ENCODE measurements at regions not wholly inside any gene's neighbourhood (a gene's known extent, or its start where the extent isn't known, plus 50 kb on each side); places are given as distances from the start of the nearest gene placed in this dataset.

DNA sequence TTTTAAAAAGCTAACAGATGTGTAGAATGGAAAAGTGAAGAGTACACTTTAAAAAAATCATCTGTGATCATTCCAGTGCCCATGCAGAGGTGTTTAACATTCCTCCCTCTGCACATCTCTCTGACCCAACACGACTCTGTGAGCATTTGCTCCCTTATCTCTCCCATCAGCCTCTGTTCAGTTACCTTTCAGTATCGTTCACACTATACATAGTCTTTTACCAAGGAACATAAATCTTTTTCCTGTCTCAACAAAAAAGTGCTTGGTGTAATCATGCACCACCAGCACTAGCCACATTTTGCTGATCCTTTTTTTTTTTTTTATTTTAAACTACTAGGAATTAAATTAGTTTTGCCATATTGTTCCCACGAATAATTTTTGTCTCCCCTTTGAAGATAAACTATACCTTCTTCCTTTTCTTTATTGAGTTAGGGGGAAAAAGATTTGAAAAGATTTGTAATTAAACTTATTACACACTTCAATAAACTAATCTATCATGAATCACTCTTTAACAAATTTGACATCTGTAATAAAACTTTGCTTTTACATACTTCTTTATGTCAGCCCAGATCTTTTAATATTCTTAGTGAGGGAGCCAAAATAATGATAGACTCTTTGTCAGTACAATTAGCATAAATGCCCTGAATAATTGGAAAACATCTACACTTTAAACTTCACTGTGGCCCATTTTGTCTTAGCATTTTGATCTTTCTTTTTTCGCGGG, 489.8 kb upstream of the FANCL start:
- Histone ChIP-seq H3K9me3 (ENCODE audit: control insufficient read depth in 2 of 2, insufficient read depth in 1 of 2, low read depth in 1 of 2, low read length in 1 of 2) (no peaks in the 10 kb centered on the region), H3K27ac (ENCODE audit: low read depth in 2 of 2, low read length in 1 of 2) (no peak overlapping the region), H3K27me3 (ENCODE audit: control insufficient read depth in 1 of 2, insufficient read depth in 2 of 2, low read length in 2 of 2) (no peaks in the 10 kb centered on the region), H3K36me3 (ENCODE audit: control insufficient read depth in 2 of 2, insufficient read depth in 2 of 2, low read length in 1 of 2) (no peaks in the 10 kb centered on the region), H3K4me3 (ENCODE audit: low read depth in 1 of 2, low read length in 2 of 2) (no peak overlapping the region), H3K4me1 (ENCODE audit: control insufficient read depth in 2 of 2, insufficient read depth in 2 of 2, low read length in 1 of 2) (no peaks in the 10 kb centered on the region)
- WGBS, 2 donors: 43 to 48% methylated on average over 5 of the region's 5 CpGs

GRCh38 chr2:58727981-58728656, 487.0 kb upstream of the FANCL start:
- Histone ChIP-seq H3K36me3 (ENCODE audit: control insufficient read depth in 2 of 2, insufficient read depth in 2 of 2, low read length in 1 of 2) (no peaks in the 10 kb centered on the region), H3K4me1 (ENCODE audit: control insufficient read depth in 2 of 2, insufficient read depth in 2 of 2, low read length in 1 of 2) (no peaks in the 10 kb centered on the region), H3K27me3 (ENCODE audit: control insufficient read depth in 1 of 2, insufficient read depth in 2 of 2, low read length in 2 of 2) (no peaks in the 10 kb centered on the region), H3K4me3 (ENCODE audit: low read depth in 1 of 2, low read length in 2 of 2) (no peak overlapping the region), H3K9me3 (ENCODE audit: control insufficient read depth in 2 of 2, insufficient read depth in 1 of 2, low read depth in 1 of 2, low read length in 1 of 2) (no peaks in the 10 kb centered on the region), H3K27ac (ENCODE audit: low read depth in 2 of 2, low read length in 1 of 2) (no peak overlapping the region)
- 94 to 98% methylated on average over 2 of the region's 2 CpGs for WGBS, 2 donors

DNA sequence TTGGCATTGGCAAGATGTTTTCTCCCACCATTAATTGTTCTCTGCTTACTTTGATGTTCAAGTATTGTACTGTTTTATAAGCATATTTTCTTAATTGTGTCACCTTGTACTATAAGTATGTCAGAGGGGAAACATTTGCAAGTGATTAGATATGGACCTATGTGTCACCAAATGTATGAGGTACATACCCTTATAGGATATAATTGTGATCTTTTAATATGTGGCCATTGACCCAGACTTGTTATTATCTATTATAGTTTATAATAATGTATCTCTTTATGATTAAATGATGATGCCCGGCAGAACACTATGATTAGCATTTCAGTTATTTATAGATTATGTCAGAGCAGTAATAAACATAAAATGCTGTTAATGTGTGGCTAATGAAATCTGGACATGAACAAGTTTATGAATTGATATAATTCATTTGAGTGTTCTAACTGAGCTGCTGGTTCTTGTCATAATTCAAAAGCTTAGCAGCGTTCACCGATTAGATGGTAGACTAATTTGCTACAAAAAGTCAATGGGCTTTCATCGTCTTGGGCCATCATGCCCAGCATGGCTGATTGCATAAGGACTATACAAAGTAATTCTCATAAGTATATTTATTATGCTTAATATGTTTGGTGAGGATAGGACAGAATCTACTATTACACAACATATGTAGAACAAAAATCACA, 480.9 kb upstream of the FANCL start:
- Histone ChIP-seq H3K9me3 (ENCODE audit: control insufficient read depth in 2 of 2, insufficient read depth in 1 of 2, low read depth in 1 of 2, low read length in 1 of 2) (no peaks in the 10 kb centered on the region), H3K4me1 (ENCODE audit: control insufficient read depth in 2 of 2, insufficient read depth in 2 of 2, low read length in 1 of 2) (no peaks in the 10 kb centered on the region), H3K4me3 (ENCODE audit: low read depth in 1 of 2, low read length in 2 of 2) (no peak overlapping the region), H3K27ac (ENCODE audit: low read depth in 2 of 2, low read length in 1 of 2) (no peak overlapping the region), H3K27me3 (ENCODE audit: control insufficient read depth in 1 of 2, insufficient read depth in 2 of 2, low read length in 2 of 2) (no peaks in the 10 kb centered on the region), H3K36me3 (ENCODE audit: control insufficient read depth in 2 of 2, insufficient read depth in 2 of 2, low read length in 1 of 2) (no peaks in the 10 kb centered on the region)
- 79 to 83% methylated on average over 4 of the region's 4 CpGs for WGBS, 2 donors

- Histone ChIP-seq H3K36me3 (ENCODE audit: control insufficient read depth in 2 of 2, insufficient read depth in 2 of 2, low read length in 1 of 2) (no peaks in the 10 kb centered on the region), H3K4me3 (ENCODE audit: low read depth in 1 of 2, low read length in 2 of 2) (no peak overlapping the region), H3K27me3 (ENCODE audit: control insufficient read depth in 1 of 2, insufficient read depth in 2 of 2, low read length in 2 of 2) (no peaks in the 10 kb centered on the region), H3K27ac (ENCODE audit: low read depth in 2 of 2, low read length in 1 of 2) (no peak overlapping the region), H3K4me1 (ENCODE audit: control insufficient read depth in 2 of 2, insufficient read depth in 2 of 2, low read length in 1 of 2) (no peaks in the 10 kb centered on the region), H3K9me3 (ENCODE audit: control insufficient read depth in 2 of 2, insufficient read depth in 1 of 2, low read depth in 1 of 2, low read length in 1 of 2) (no peaks in the 10 kb centered on the region)
- 54 to 55% methylated on average over 9 of the region's 9 CpGs for WGBS, 2 donors
Measured at GRCh38 chr2:58720770-58721697, 479.9 kb upstream of the FANCL start.

DNA sequence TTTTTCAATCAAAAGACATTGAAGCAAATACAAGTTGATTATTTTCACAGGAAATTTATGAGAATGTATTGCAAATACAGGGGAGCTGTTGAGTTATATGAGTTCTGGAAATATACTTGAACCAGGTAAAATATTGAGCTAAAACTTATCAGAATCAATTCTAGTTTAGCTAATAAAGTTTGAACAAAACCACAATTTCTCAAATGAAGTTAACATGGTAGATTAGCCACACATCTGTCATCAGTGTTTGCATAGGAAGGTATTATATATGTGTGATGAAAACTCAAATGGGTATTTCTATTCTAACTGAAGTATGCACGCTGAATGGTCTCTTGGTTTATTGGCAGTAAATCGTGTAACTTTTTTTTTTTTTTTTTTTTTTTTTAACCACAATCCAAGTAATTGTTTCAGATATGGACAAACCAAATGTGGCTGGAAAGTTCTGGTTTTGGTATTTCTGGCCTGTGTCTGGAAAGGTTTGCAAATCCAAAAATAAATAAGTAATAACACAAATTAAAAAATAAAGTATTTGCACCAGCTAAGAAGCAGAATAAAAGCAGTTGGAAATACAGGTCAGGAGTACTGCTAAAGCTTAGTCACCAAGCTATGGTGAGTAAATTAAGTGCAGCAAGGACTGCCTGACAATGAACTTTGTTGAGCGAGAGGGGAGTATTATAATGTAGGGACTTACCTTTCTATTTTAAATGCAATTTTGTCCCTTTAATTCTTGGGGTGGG, 479.1 kb upstream of the FANCL start:
- Histone ChIP-seq H3K9me3 (ENCODE audit: control insufficient read depth in 2 of 2, insufficient read depth in 1 of 2, low read depth in 1 of 2, low read length in 1 of 2) (no peaks in the 10 kb centered on the region), H3K4me1 (ENCODE audit: control insufficient read depth in 2 of 2, insufficient read depth in 2 of 2, low read length in 1 of 2) (no peaks in the 10 kb centered on the region), H3K27ac (ENCODE audit: low read depth in 2 of 2, low read length in 1 of 2) (no peak overlapping the region), H3K36me3 (ENCODE audit: control insufficient read depth in 2 of 2, insufficient read depth in 2 of 2, low read length in 1 of 2) (no peaks in the 10 kb centered on the region), H3K4me3 (ENCODE audit: low read depth in 1 of 2, low read length in 2 of 2) (no peak overlapping the region), H3K27me3 (ENCODE audit: control insufficient read depth in 1 of 2, insufficient read depth in 2 of 2, low read length in 2 of 2) (no peaks in the 10 kb centered on the region)
- WGBS, 2 donors: 80 to 84% methylated on average over 3 of the region's 3 CpGs

DNA sequence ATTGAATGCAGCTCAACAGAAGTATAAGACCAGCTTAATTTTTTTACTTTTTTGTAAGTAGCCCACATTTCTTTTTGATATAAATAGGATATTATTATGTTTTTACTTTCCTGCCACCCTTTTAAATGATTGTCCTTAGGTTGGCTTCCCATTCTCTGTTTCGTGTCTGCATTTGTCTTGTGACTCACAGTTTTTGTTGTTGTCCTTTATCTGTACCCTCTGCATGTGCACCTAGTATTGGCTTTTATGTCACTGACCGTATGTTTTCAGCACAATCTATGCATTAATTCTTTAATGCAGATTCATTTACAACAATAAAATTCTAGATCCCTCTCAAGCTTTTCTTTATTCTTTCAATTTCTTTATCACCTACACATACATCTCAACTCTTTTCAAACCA, 474.2 kb upstream of the FANCL start:
- WGBS, 2 donors: 64 to 65% methylated on average over 2 of the region's 2 CpGs
- Histone ChIP-seq H3K4me1 (ENCODE audit: control insufficient read depth in 2 of 2, insufficient read depth in 2 of 2, low read length in 1 of 2) (no peaks in the 10 kb centered on the region), H3K27me3 (ENCODE audit: control insufficient read depth in 1 of 2, insufficient read depth in 2 of 2, low read length in 2 of 2) (no peaks in the 10 kb centered on the region), H3K36me3 (ENCODE audit: control insufficient read depth in 2 of 2, insufficient read depth in 2 of 2, low read length in 1 of 2) (no peaks in the 10 kb centered on the region), H3K27ac (ENCODE audit: low read depth in 2 of 2, low read length in 1 of 2) (no peak overlapping the region), H3K4me3 (ENCODE audit: low read depth in 1 of 2, low read length in 2 of 2) (no peak overlapping the region), H3K9me3 (ENCODE audit: control insufficient read depth in 2 of 2, insufficient read depth in 1 of 2, low read depth in 1 of 2, low read length in 1 of 2) (no peaks in the 10 kb centered on the region)

- no peak overlapping the region for H3K27ac ChIP-seq (ENCODE audit: low read depth in 2 of 2, low read length in 1 of 2)
- no peaks in the 10 kb centered on the region for H3K9me3 ChIP-seq (ENCODE audit: control insufficient read depth in 2 of 2, insufficient read depth in 1 of 2, low read depth in 1 of 2, low read length in 1 of 2)
- H3K27me3 ChIP-seq (ENCODE audit: control insufficient read depth in 1 of 2, insufficient read depth in 2 of 2, low read length in 2 of 2): no peaks in the 10 kb centered on the region
- no peaks in the 10 kb centered on the region for H3K36me3 ChIP-seq (ENCODE audit: control insufficient read depth in 2 of 2, insufficient read depth in 2 of 2, low read length in 1 of 2)
- H3K4me3 ChIP-seq (ENCODE audit: low read depth in 1 of 2, low read length in 2 of 2): no peak overlapping the region
- 85 to 91% methylated on average over 7 of the region's 7 CpGs for WGBS, 2 donors
- H3K4me1 ChIP-seq (ENCODE audit: control insufficient read depth in 2 of 2, insufficient read depth in 2 of 2, low read length in 1 of 2): no peaks in the 10 kb centered on the region
Measured at GRCh38 chr2:58714238-58714637, 473.1 kb upstream of the FANCL start.

DNA sequence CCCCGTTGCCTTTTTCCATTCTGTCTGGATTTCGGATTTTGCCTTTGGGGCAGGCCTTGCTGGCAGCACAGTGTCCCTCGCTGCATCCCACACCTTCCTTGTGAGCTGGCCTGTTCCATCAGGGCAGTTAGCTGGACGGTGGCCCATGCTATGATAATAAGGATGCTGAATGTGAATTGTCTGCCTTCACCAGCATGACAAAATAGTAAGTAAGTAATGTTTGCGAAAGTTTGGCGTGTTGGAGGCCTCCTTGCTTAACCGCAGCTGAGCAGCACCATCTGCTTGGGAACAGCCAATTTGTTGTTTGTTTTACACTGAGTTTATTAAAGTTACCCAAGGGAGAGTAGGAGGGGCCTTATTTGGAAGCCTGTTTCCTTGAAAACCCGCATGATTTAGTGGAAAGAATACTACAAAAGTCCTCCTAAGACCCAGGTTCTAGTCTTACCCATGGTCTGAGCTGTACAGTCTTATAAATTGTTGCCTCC, 469.7 kb upstream of the FANCL start:
- no peak overlapping the region for H3K4me3 ChIP-seq (ENCODE audit: low read depth in 1 of 2, low read length in 2 of 2)
- H3K27me3 ChIP-seq (ENCODE audit: control insufficient read depth in 1 of 2, insufficient read depth in 2 of 2, low read length in 2 of 2): no peaks in the 10 kb centered on the region
- H3K36me3 ChIP-seq (ENCODE audit: control insufficient read depth in 2 of 2, insufficient read depth in 2 of 2, low read length in 1 of 2): no peaks in the 10 kb centered on the region
- 68 to 70% methylated on average over 8 of the region's 8 CpGs for WGBS, 2 donors
- no peaks in the 10 kb centered on the region for H3K9me3 ChIP-seq (ENCODE audit: control insufficient read depth in 2 of 2, insufficient read depth in 1 of 2, low read depth in 1 of 2, low read length in 1 of 2)
- no peak overlapping the region for H3K27ac ChIP-seq (ENCODE audit: low read depth in 2 of 2, low read length in 1 of 2)
- H3K4me1 ChIP-seq (ENCODE audit: control insufficient read depth in 2 of 2, insufficient read depth in 2 of 2, low read length in 1 of 2): no peaks in the 10 kb centered on the region
